NCI-H1417 treated with DMSO at 0.1 percent for 48 hours (cell line): ENCODE measurements at regions not wholly inside any gene's neighbourhood (a gene's known extent, or its start where the extent isn't known, plus 50 kb on each side); places are given as distances from the start of the nearest gene placed in this dataset.
"Not testable (repeated sequence)": the region's sequence is repeated elsewhere in the genome, so short reads cannot be mapped to it uniquely, and the experiment has no call there.

Experiments used
- DNase-seq: peaks from one replicate; lab custom pipeline; 2025; lab: John Stamatoyannopoulos, UW

DNA sequence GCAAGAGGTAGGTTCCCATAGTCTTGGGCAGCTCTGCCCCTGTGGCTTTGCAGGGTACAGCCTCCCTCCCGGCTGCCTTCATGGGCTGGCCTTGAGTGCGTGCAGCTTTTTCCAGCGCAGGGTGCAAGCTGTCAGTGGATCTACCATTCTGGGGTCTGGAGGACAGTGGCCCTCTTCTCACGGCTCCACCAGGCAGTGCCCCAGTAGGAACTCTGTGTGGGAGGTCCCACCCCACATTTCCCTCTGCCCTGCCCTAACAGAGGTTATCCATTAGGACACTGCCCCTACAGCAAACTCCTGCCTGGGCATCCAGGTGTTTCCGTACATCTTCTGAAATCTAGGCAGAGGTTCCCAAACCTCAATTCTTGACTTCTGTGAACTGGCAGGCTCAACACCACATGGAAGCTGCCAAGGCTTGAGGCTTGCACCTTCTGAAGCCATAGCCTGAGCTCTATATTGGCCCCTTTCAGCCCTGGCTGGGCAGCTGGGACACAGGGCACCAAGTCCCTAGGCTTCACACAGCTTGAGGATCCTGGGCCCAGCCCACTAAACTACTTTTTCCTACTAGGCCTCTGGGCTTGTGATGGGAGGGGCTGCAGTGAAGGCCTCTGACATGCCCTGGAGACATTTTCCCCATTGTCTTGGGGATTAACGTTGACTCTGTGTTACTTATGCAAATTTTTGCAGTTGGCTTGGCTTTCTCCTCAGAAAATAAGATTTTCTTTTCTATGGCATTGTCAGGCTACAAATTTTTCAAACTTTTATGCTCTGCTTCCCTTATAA, 482.7 kb downstream of the CNTN3 start:
- not testable (repeated sequence) for DNase-seq

DNA sequence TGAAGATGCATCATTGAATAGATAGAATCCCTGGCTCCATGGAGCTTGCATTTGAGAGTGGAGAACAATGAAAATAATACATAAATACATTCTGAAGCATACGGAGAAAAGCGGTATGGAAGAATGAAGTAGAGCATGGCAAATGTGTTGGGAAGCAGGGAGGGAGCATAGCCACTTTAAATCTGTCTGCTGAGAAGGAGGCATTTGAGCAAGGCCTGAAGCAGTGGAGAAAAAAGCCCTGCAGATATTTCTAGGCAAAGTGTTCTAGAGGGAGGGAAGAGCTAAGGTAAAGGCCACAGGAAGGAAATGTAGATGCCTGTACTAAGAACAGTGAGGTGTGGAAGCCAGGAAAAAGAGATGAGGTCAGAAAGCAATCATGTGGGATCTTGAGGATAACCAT, 484.8 kb downstream of the CNTN3 start:
- DNase-seq: no peak

GRCh38 chr3:74129056-74129455, 485.4 kb downstream of the CNTN3 start:
- DNase-seq: no peak

DNA sequence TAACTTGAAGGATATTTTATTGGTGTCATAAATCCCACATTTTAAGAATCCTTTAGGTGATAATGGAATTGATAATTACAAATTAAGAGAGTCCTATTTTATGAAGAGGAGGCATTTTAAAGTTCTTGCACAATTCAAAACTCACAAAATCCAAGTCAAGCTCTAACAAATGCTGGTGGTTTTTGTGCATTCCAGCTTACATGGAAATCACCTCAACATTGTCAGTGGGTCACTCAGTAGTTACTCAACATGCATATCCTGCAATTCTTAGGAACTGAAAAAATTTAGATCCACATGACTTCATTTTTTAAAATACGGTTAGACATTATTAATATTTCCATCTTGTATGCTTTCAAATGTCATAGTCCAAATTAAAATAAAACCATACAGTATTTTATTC, 487.2 kb downstream of the CNTN3 start:
- DNase-seq: no peak

- no peak for DNase-seq
These were observed 489.7 kb downstream of the CNTN3 start for GRCh38 chr3:74124782-74125181.

DNA sequence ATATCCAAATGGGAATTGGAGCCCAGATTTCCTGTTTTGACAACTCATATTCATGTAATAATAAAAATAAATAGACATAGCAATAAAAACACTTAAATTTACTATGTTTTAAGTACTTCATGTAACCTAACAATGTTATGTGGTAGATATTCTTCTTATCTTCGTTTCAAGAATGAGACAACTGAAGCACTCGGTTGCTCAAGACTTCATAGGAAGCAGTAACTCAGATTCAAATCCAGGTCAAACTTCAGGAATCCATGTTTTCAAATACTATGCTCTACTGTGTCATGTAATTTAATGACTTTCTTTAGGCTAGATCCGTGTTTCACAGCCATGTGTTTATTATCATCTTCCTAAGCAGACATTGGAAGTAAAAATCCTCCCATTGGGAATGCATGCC, 492.2 kb downstream of the CNTN3 start:
- no peak for DNase-seq

GRCh38 chr3:74121761-74122160, 492.7 kb downstream of the CNTN3 start:
- DNase-seq: no peak

DNA sequence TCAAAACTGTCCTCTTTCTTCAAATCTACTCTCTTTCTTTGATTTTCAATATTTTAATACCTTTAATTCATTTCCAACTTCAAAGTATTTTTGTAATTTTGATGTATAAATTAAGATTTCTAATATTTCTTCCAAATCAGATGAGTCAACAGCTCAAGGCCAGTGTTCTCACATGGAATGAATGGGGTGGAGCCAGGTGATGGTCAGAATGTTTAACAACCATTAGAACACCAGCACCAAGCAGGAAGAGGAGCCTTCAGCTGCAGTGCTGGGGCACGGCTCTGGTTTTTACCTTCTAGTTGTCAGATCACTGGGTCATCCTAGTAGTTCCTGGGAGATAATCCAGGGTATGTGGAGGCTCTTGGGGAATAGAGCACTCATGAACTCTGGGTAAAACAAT, 494.5 kb upstream of the PDZRN3 start:
- DNase-seq: no peak

DNA sequence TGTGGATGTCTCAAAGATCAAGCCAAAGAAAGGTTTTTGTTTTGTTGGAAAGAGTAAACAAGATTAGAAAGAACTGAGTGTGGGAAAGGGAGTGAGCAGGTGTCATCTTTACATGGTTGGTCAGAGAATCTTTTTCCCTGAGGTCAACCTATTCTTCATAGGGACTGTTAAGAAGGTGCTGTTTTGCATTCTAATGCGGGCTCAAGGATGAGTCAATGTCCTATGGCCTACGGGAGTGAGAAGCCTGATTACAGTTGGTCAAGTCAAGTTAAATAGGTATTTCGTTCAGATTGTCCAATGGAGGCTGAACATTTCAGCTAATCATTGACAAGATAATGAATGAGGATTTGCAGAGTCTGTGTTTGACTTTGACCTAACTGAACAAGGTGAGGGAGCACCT, 491.2 kb upstream of the PDZRN3 start:
- DNase-seq: no peak

DNA sequence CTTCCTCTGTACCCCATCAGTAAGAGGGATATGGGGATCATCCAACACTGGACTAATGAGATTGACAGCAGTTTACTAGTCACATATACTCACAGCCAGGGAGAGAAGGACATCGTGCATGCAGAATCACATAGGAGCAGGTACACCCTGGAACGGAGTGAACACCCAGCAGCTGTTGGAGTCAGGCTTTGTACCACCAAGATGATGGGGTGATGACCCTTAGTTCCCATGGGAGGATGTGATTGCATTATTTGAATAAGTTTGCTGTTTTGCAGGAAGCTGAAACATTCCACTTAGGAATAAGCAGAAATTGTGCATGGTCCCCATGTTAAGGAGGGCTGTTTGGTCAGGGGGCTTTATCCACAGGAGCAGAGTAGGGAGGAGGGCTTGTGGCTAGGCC, 482.7 kb upstream of the PDZRN3 start:
- no peak for DNase-seq

DNA sequence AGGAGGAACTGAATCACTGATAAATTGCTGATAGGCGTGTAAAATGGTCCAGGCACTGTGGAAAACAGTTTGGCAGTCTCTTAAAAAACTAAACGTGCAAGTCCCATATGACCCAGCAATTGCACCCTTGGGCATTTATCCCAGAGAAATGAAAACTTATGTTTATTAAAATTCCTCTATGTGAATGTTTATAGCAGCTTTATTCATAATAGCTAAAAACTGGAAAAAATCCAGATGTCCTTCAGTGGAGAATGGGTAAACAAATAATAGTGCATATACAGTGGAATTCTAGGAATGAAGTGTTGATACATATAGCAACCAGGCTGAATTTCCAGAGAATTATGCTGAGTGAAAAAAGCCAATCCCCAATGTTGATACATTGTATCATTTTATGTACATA, 482.2 kb upstream of the PDZRN3 start:
- DNase-seq: no peak

GRCh38 chr3:74091204-74091603, 466.5 kb upstream of the PDZRN3 start:
- DNase-seq: no peak

DNA sequence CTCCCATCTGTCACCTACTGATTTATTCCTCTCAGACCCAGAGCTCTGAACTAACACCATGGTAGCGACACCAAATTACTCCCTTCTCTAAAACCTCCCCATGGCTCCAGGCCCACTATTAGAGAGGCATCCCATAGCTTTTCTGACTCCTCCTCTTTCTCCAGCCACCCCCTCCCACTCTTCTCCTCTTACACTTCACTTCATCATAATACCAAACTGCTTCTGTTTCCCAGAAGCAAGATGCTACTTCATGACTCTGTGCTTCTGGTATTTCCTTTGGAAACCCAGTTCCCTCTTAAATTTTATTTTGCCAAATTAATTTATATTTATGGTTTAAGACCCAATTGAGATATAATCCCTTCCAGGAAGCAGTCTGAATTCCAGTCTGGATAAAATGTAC, 465.1 kb upstream of the PDZRN3 start:
- DNase-seq: no peak

DNA sequence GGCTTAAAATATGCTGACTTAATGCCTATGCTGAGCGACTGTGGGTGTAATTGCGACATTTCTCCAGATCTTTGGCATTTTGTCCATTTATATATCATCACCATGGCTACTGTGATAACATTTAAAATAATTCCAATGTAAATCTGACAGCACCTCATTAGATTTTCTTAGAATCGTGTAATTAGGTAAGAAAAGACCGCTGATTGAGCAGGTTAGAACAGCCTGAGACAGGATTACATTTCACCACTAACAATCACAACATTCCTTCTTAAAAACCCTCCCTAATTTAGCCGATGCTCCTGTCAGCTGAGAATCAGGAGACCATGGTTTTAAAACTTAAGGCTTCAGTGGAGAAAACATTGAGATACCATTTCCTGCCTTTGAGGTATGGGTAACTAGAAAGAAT, 455.3 kb upstream of the PDZRN3 start:
- DNase-seq: no peak

- DNase-seq: no peak
These were observed 450.5 kb upstream of the PDZRN3 start for GRCh38 chr3:74075241-74075640.

DNA sequence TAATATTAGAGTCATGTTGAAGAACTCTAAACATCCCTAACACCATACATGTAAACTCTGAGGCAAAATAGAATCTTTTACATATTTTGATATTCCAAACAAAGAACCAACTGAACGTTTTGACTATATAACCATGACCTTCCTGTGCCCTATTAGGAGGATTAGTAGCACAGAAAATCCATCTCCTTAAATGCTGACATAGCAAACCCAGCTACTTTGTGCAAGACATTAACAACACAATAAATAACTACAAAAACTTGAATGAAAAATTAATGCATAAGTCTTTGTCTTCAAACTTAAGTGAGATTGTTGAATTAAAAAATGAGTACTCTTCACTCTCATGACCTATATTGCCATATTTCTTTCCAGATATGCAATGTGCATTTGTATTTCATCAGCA, 450.0 kb upstream of the PDZRN3 start:
- no peak for DNase-seq

DNA sequence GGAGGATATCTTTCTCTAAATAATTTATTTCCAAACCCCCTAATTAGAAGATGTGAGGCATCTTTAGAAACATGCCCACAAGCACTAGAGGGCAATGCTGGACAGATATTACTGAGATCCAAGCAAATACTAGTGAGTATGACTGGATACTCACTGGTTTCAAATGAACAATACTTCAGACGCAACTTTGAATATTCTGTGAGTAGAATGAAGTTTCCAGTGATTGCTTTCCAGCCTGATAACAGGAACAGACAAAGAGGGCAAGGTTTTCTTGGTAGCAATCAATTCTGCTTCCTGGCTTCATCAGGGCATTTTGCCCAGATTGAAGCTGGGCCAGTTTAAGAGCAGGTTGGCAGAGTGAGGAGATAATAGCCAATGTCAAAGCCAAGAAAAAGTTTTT, 442.6 kb upstream of the PDZRN3 start:
- DNase-seq: no peak

DNA sequence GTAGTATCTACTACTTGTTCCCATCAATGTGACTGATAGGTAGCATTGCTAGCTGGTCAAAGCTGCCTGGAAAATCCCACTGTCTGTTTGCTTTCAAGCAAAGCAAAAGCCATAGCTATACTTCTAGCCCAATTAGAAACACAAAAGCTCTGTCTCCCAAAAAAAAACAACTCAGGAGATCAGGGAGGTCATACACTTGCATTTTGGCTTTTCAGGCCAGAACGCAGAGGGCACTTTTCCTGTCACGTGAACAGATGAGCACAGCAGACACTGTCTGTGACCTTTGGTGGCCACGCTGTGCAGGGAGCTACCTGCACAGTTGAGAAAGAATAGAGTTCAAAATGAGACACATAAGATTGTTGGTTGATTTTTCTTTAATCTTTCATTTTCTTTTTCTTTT, 441.7 kb upstream of the PDZRN3 start:
- no peak for DNase-seq

DNA sequence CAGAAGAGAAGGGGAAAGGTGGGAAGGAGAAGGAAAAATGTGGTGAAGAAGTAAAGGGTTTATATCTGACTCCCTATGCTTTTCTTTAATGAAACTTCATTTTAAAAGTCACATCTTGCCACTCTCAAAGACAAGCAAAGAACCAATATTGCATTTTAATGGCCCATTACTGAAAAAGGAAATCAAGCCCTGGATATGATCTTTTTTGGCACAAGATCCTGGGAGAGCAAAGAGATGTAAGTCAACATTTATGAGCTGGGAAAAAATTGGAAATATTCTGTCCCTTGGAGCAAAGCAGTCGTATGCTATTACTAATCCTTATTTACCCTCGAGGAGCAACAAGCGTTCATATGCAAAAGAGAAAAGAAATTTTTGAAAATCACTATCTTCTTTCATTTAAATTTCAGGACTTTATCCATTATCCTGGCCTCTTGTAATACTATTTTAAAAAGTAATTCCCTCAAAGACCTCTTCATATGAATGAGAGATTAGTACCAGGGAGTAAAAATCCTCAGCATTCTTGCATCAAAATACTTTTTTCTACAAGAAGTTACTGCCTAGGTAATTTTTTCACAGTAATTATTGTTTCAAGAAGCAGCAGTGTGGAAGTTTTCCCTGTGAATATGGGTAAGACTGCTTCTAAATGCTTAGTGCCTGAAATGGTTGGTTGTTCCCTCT, 435.3 kb upstream of the PDZRN3 start:
- DNase-seq: no peak

DNA sequence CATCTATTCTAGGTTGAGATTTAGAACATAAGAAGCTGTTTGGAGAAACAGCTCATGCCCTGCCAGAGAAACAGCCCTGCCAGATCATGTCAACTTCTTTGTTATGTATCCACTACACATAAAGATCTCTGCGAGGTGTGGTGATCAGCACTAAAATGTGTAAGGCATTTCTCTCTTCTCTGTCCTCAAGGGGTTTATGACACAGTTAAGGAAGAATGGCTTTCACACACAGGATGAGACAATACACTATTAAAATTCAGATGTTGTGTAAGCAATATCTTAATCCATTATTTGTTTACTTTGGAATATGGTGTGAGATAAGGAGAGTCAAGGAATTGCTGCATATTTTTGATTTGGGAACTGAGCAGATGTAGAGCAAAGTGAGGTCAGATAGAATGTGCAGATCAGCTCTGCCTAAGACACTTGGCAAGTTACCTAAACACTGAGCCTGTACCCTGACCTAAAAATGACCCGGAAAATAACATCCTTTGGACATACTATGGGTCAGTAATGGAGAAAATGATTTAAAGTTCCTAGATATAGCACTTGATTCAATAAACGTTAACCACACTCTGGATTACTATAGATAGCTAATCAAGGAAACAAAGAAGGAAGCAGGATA, 434.7 kb upstream of the PDZRN3 start:
- no peak for DNase-seq

DNA sequence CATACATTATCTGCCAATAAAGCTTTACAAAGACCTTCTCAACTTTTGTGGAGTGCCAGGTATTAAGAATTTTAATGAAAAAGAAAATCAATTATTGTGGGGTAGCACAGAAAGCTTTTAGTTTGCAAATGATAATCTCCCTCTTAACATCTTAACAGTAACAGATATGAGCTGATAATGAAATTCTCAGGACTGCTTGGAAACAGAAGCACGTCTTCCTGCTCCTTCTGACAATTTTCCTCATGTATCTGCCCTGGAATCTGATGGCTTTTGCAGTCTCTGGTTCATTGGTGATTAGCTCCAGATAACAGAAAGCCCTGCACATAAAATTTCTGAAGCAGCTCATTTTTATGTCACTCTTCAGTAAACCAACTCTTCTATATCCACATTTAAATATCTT, 432.4 kb upstream of the PDZRN3 start:
- DNase-seq: no peak

- DNase-seq: no peak
These were observed 430.3 kb upstream of the PDZRN3 start for GRCh38 chr3:74055061-74055460.

- DNase-seq: no peak
These were observed 429.8 kb upstream of the PDZRN3 start for GRCh38 chr3:74054566-74054965.
